ENCODE measurements at regions not wholly inside any gene's neighbourhood (a gene's known extent, or its start where the extent isn't known, plus 50 kb on each side); places are given as distances from the start of the nearest gene placed in this dataset.

DNA sequence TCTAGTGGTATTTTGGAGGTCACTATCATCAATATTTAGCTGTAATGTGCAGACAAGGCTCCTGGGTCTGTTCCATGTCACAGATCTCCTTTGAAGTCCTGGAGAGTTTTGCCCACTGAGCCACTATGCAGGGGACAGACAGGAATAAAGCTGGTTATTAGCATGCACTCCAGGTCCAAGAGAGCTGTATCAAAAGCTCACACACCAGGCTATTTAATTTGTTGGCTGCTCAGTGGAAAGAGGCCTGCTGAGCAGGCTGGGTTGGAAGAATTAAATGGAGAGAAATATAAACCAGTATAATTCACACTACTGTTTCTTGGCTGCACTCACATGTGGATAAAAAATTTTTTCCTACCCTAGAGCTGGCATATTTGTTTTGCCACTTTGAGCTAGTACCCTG, 113.8 kb upstream of the TAF11L2 start:
- TF ChIP-seq, protein P1, sequence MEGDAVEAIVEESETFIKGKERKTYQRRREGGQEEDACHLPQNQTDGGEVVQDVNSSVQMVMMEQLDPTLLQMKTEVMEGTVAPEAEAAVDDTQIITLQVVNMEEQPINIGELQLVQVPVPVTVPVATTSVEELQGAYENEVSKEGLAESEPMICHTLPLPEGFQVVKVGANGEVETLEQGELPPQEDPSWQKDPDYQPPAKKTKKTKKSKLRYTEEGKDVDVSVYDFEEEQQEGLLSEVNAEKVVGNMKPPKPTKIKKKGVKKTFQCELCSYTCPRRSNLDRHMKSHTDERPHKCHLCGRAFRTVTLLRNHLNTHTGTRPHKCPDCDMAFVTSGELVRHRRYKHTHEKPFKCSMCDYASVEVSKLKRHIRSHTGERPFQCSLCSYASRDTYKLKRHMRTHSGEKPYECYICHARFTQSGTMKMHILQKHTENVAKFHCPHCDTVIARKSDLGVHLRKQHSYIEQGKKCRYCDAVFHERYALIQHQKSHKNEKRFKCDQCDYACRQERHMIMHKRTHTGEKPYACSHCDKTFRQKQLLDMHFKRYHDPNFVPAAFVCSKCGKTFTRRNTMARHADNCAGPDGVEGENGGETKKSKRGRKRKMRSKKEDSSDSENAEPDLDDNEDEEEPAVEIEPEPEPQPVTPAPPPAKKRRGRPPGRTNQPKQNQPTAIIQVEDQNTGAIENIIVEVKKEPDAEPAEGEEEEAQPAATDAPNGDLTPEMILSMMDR (IDR thresholded peaks at IDR 0.05), result no peak
- TF ChIP-seq POLR2A (IDR thresholded peaks at IDR 0.05), result no peak

Measured in testis (tissue), 2 donors.